ENCODE measurements at regions not wholly inside any gene's neighbourhood (a gene's known extent, or its start where the extent isn't known, plus 50 kb on each side); places are given as distances from the start of the nearest gene placed in this dataset.

- Histone ChIP-seq H3K9me3 (ENCODE audit: control insufficient read depth, low read length) (no peaks in the 10 kb centered on the region), H3K36me3 (ENCODE audit: control insufficient read depth, insufficient read depth, low read length) (no peaks in the 10 kb centered on the region), H3K4me3 (ENCODE audit: low read length) (no peak overlapping the region), H3K4me1 (ENCODE audit: control insufficient read depth, insufficient read depth, low read length) (no peaks in the 10 kb centered on the region), H3K9ac (ENCODE audit: low read length) (no peak overlapping the region), H3K27me3 (ENCODE audit: control insufficient read depth, insufficient read depth, low read length) (no peaks in the 10 kb centered on the region)
These were observed 171.3 kb downstream of the SLC7A11 start for GRCh38 chr4:138070816-138071215.

GRCh38 chr4:138063581-138063980, 178.6 kb downstream of the SLC7A11 start:
- H3K27me3 ChIP-seq (ENCODE audit: control insufficient read depth, insufficient read depth, low read length) = no peaks in the 10 kb centered on the region
- no peak overlapping the region for H3K4me3 ChIP-seq (ENCODE audit: low read length)
- H3K36me3 ChIP-seq (ENCODE audit: control insufficient read depth, insufficient read depth, low read length) = no peaks in the 10 kb centered on the region
- no peak overlapping the region for H3K9ac ChIP-seq (ENCODE audit: low read length)
- H3K9me3 ChIP-seq (ENCODE audit: control insufficient read depth, low read length) = no peaks in the 10 kb centered on the region
- no peaks in the 10 kb centered on the region for H3K4me1 ChIP-seq (ENCODE audit: control insufficient read depth, insufficient read depth, low read length)

GRCh38 chr4:138062929-138063328, 179.2 kb downstream of the SLC7A11 start:
- no peaks in the 10 kb centered on the region for H3K36me3 ChIP-seq (ENCODE audit: control insufficient read depth, insufficient read depth, low read length)
- no peaks in the 10 kb centered on the region for H3K27me3 ChIP-seq (ENCODE audit: control insufficient read depth, insufficient read depth, low read length)
- no peaks in the 10 kb centered on the region for H3K4me1 ChIP-seq (ENCODE audit: control insufficient read depth, insufficient read depth, low read length)
- no peaks in the 10 kb centered on the region for H3K9me3 ChIP-seq (ENCODE audit: control insufficient read depth, low read length)
- H3K9ac ChIP-seq (ENCODE audit: low read length) = no peak overlapping the region
- no peak overlapping the region for H3K4me3 ChIP-seq (ENCODE audit: low read length)

GRCh38 chr4:138056541-138056940, 185.6 kb downstream of the SLC7A11 start:
- Histone ChIP-seq H3K4me3 (ENCODE audit: low read length) (no peak overlapping the region), H3K36me3 (ENCODE audit: control insufficient read depth, insufficient read depth, low read length) (no peaks in the 10 kb centered on the region), H3K27me3 (ENCODE audit: control insufficient read depth, insufficient read depth, low read length) (no peaks in the 10 kb centered on the region), H3K9me3 (ENCODE audit: control insufficient read depth, low read length) (no peaks in the 10 kb centered on the region), H3K4me1 (ENCODE audit: control insufficient read depth, insufficient read depth, low read length) (peaks cover 5% of the 10 kb centered on the region), H3K9ac (ENCODE audit: low read length) (no peak overlapping the region)

GRCh38 chr4:138055890-138056289, 186.3 kb downstream of the SLC7A11 start:
- no peaks in the 10 kb centered on the region for H3K9me3 ChIP-seq (ENCODE audit: control insufficient read depth, low read length)
- no peak overlapping the region for H3K4me3 ChIP-seq (ENCODE audit: low read length)
- peaks cover 5% of the 10 kb centered on the region for H3K4me1 ChIP-seq (ENCODE audit: control insufficient read depth, insufficient read depth, low read length)
- no peaks in the 10 kb centered on the region for H3K27me3 ChIP-seq (ENCODE audit: control insufficient read depth, insufficient read depth, low read length)
- H3K9ac ChIP-seq (ENCODE audit: low read length) = no peak overlapping the region
- no peaks in the 10 kb centered on the region for H3K36me3 ChIP-seq (ENCODE audit: control insufficient read depth, insufficient read depth, low read length)

GRCh38 chr4:138053641-138054301, 188.4 kb downstream of the SLC7A11 start:
- Histone ChIP-seq H3K36me3 (ENCODE audit: control insufficient read depth, insufficient read depth, low read length) (no peaks in the 10 kb centered on the region), H3K4me3 (ENCODE audit: low read length) (no peak overlapping the region), H3K9ac (ENCODE audit: low read length) (no peak overlapping the region), H3K4me1 (ENCODE audit: control insufficient read depth, insufficient read depth, low read length) (peaks cover 5% of the 10 kb centered on the region), H3K9me3 (ENCODE audit: control insufficient read depth, low read length) (no peaks in the 10 kb centered on the region), H3K27me3 (ENCODE audit: control insufficient read depth, insufficient read depth, low read length) (no peaks in the 10 kb centered on the region)

GRCh38 chr4:138052806-138053632, 189.1 kb downstream of the SLC7A11 start:
- Histone ChIP-seq H3K4me3 (ENCODE audit: low read length) (no peak overlapping the region), H3K9ac (ENCODE audit: low read length) (no peak overlapping the region), H3K9me3 (ENCODE audit: control insufficient read depth, low read length) (no peaks in the 10 kb centered on the region), H3K4me1 (ENCODE audit: control insufficient read depth, insufficient read depth, low read length) (peaks cover 5% of the 10 kb centered on the region), H3K36me3 (ENCODE audit: control insufficient read depth, insufficient read depth, low read length) (no peaks in the 10 kb centered on the region), H3K27me3 (ENCODE audit: control insufficient read depth, insufficient read depth, low read length) (no peaks in the 10 kb centered on the region)

- no peak overlapping the region for H3K9ac ChIP-seq (ENCODE audit: low read length)
- no peaks in the 10 kb centered on the region for H3K9me3 ChIP-seq (ENCODE audit: control insufficient read depth, low read length)
- H3K4me3 ChIP-seq (ENCODE audit: low read length) = no peak overlapping the region
- no peaks in the 10 kb centered on the region for H3K4me1 ChIP-seq (ENCODE audit: control insufficient read depth, insufficient read depth, low read length)
- H3K27me3 ChIP-seq (ENCODE audit: control insufficient read depth, insufficient read depth, low read length) = no peaks in the 10 kb centered on the region
- H3K36me3 ChIP-seq (ENCODE audit: control insufficient read depth, insufficient read depth, low read length) = no peaks in the 10 kb centered on the region
These were observed 191.0 kb downstream of the SLC7A11 start for GRCh38 chr4:138051157-138051556.

GRCh38 chr4:138050601-138051000, 191.5 kb downstream of the SLC7A11 start:
- H3K27me3 ChIP-seq (ENCODE audit: control insufficient read depth, insufficient read depth, low read length) = no peaks in the 10 kb centered on the region

GRCh38 chr4:138049355-138049754, 192.8 kb downstream of the SLC7A11 start:
- Histone ChIP-seq H3K36me3 (ENCODE audit: control insufficient read depth, insufficient read depth, low read length) (no peaks in the 10 kb centered on the region), H3K4me3 (ENCODE audit: low read length) (no peak overlapping the region), H3K9ac (ENCODE audit: low read length) (no peak overlapping the region), H3K9me3 (ENCODE audit: control insufficient read depth, low read length) (no peaks in the 10 kb centered on the region), H3K27me3 (ENCODE audit: control insufficient read depth, insufficient read depth, low read length) (no peaks in the 10 kb centered on the region), H3K4me1 (ENCODE audit: control insufficient read depth, insufficient read depth, low read length) (no peaks in the 10 kb centered on the region)

More at GRCh38 chr4:138050601-138051000, 191.5 kb downstream of the SLC7A11 start:
- Histone ChIP-seq H3K4me1 (ENCODE audit: control insufficient read depth, insufficient read depth, low read length) (no peaks in the 10 kb centered on the region), H3K9ac (ENCODE audit: low read length) (no peak overlapping the region), H3K9me3 (ENCODE audit: control insufficient read depth, low read length) (no peaks in the 10 kb centered on the region), H3K36me3 (ENCODE audit: control insufficient read depth, insufficient read depth, low read length) (no peaks in the 10 kb centered on the region), H3K4me3 (ENCODE audit: low read length) (no peak overlapping the region)

GRCh38 chr4:138047290-138047689, 194.9 kb downstream of the SLC7A11 start:
- Histone ChIP-seq H3K4me1 (ENCODE audit: control insufficient read depth, insufficient read depth, low read length) (no peaks in the 10 kb centered on the region), H3K9me3 (ENCODE audit: control insufficient read depth, low read length) (no peaks in the 10 kb centered on the region), H3K27me3 (ENCODE audit: control insufficient read depth, insufficient read depth, low read length) (no peaks in the 10 kb centered on the region), H3K4me3 (ENCODE audit: low read length) (no peak overlapping the region), H3K36me3 (ENCODE audit: control insufficient read depth, insufficient read depth, low read length) (no peaks in the 10 kb centered on the region), H3K9ac (ENCODE audit: low read length) (no peak overlapping the region)

GRCh38 chr4:138045036-138045435, 197.1 kb downstream of the SLC7A11 start:
- Histone ChIP-seq H3K27me3 (ENCODE audit: control insufficient read depth, insufficient read depth, low read length) (no peaks in the 10 kb centered on the region), H3K4me3 (ENCODE audit: low read length) (no peak overlapping the region), H3K9ac (ENCODE audit: low read length) (no peak overlapping the region), H3K4me1 (ENCODE audit: control insufficient read depth, insufficient read depth, low read length) (no peaks in the 10 kb centered on the region), H3K36me3 (ENCODE audit: control insufficient read depth, insufficient read depth, low read length) (no peaks in the 10 kb centered on the region), H3K9me3 (ENCODE audit: control insufficient read depth, low read length) (no peaks in the 10 kb centered on the region)
